Adrenal gland (tissue), 9 donors: ENCODE measurements at regions not wholly inside any gene's neighbourhood (a gene's known extent, or its start where the extent isn't known, plus 50 kb on each side); places are given as distances from the start of the nearest gene placed in this dataset.

Experiments
- DNase-seq, 7 donors: peaks; one replicate each; pipeline ENCODE4 v3.0.0-alpha.2; 2019 to 2020
- H3K27ac ChIP-seq, 5 donors: fragments of 200-600 bp; sonication (generic) in 4 of 5; 1 replicate in 3 of 5; 2 replicates in 2 of 5; pipeline versions ENCODE4 v1.5.1 to v1.8.0; 2016 to 2020; ENCODE audit warnings: mild to moderate bottlenecking in 1 of 5
- H3K27me3 ChIP-seq: fragments of 200-600 bp; 2 replicates; pipeline ENCODE4 v1.8.0; 2021
- H3K36me3 ChIP-seq, 2 donors: fragments of 200-600 bp; replicated peaks in 1 of 2; 1 replicate in 1 of 2; 2 replicates in 1 of 2; pipeline versions ENCODE4 v1.5.1 to v1.8.0; 2018 to 2022
- H3K4me1 ChIP-seq, 2 donors: fragments of 200-600 bp; replicated peaks in 1 of 2; 1 replicate in 1 of 2; 2 replicates in 1 of 2; pipeline versions ENCODE4 v1.5.1 to v1.8.0; 2018 to 2021
- H3K4me3 ChIP-seq, 4 donors: fragments of 200-600 bp; sonication (generic) in 3 of 4; one replicate each; pipeline ENCODE4 v1.5.1; 2016 to 2018
- H3K9me3 ChIP-seq, 3 donors: fragments of 200-600 bp; sonication (generic) in 1 of 3; replicated peaks in 1 of 3; 1 replicate in 2 of 3; 2 replicates in 1 of 3; pipeline versions ENCODE4 v1.5.1 to v1.8.0; 2016 to 2021
- CTCF ChIP-seq, 6 experiments: fragments of 450-650 bp in 4 of 6; fragments of 200-600 bp in 2 of 6; sonication (generic) in 1 of 6; IDR thresholded peaks; 1 replicate in 5 of 6; 2 replicates in 1 of 6; pipeline versions ENCODE4 v1.5.1 to v1.8.0; 2016 to 2021; ENCODE audit warnings: antibody characterized with exemption in 6 of 6, mild to moderate bottlenecking in 2 of 6, moderate library complexity in 1 of 6
- POLR2A ChIP-seq, 2 donors: fragments of 450-650 bp; IDR thresholded peaks; one replicate each; pipeline ENCODE4 v1.6.1; 2017; ENCODE audit warnings: antibody characterized with exemption in 2 of 2, mild to moderate bottlenecking in 2 of 2, moderate library complexity in 1 of 2
- WGBS, 4 donors: extraction: QIAGEN DNeasy Blood & Tissue Kit in 2 of 4; methylation state at CpG; one replicate each; pipeline versions ENCODE4 v1.1.5 to v1.1.7; 2013 to 2017; 5-methylcytosine and 5-hydroxymethylcytosine counted together
- intact Hi-C, 2 donors: fragments of 100-400 bp; cut with DNase I; formaldehyde crosslinking; loops; one replicate each; pipeline versions ENCODE4 v1.14.1 to v1.15.0; 2022 to 2023
- donor health status: healthy with polysubstance abuse.
- donor health status: Bipolar disorder and iron deficiency.
- donor health status: DM: yes; HTN: yes; CAD: no.
- donor health status: DM: no; HTN: no; CAD: no.
- donor health status: DM: no; HTN: no; CAD: no.

GRCh38 chr15:93913310-93913709, 318.1 kb upstream of the MCTP2 start:
- Histone ChIP-seq H3K4me3 (no peak overlapping the region), H3K27ac (no peak overlapping the region), H3K36me3 (no peaks in the 10 kb centered on the region), H3K9me3 (no peaks in the 10 kb centered on the region), H3K27me3 (no peaks in the 10 kb centered on the region), H3K4me1 (no peaks in the 10 kb centered on the region)
- WGBS, 4 donors, result 67 to 82% (median 70%) methylated on average over 2 of the region's 2 CpGs
- DNase-seq, result no peak
- TF ChIP-seq CTCF (IDR thresholded peaks at IDR 0.05) (no peak), POLR2A (IDR thresholded peaks at IDR 0.05) (no peak)
- intact Hi-C loops, result no loop called here

DNA sequence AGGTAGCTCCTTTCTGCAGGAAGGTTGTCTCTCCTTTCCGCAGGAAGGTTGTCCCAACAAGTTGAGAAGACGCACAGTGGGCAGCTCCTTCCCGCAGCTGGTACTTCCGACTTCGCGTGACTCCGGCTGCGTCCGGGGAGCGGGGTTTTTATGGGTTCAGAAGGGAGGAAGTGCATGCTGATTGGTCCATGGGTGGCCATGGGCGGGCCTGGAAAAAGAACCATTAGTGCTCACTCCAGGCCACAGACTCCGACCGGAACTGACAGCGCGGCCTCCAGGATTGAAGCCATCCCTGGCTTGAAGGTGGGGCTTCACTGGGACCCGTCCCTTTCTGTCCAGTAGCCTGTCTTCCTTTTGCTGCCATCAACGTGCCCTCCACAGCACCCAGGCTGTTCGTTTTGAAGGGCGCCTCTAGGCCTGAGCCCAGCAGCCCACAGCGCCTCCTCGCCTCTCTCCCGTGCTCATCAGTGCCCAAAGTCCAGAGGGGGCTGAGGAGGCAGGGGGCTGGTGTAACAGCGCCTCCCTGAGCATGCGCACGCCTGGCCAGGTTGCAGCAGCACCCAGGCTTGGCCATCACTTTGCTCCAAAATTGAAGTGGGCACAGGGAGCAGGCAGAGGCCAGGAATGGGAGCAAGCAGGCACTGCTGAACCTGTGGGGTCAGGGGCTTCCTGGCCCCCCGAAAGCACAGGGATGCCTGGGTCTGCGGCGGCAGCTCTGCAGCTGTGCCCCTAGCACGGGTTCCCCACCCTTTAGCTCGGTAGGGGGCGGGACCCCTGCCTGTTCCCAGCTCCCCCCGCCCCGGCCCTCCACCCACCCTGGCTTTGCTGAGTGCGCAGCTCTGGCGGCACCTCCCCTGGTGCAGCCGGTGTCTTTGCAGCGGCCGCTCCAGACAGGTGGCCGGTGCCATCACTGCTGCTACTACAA, 330.6 kb upstream of the MCTP2 start:
- Histone ChIP-seq H3K36me3 (no peaks in the 10 kb centered on the region), H3K4me3 (no peak overlapping the region), H3K27me3 (no peaks in the 10 kb centered on the region), H3K27ac (no peak overlapping the region), H3K9me3 (no peaks in the 10 kb centered on the region), H3K4me1 (no peaks in the 10 kb centered on the region)
- intact Hi-C loops, result no loop called here
- WGBS, 4 donors, result 89 to 93% (median 90%) methylated on average over 18 to 39 of the region's 39 CpGs
- TF ChIP-seq POLR2A (IDR thresholded peaks at IDR 0.05) (no peak), CTCF (IDR thresholded peaks at IDR 0.05) (no peak)
- DNase-seq, result no peak

DNA sequence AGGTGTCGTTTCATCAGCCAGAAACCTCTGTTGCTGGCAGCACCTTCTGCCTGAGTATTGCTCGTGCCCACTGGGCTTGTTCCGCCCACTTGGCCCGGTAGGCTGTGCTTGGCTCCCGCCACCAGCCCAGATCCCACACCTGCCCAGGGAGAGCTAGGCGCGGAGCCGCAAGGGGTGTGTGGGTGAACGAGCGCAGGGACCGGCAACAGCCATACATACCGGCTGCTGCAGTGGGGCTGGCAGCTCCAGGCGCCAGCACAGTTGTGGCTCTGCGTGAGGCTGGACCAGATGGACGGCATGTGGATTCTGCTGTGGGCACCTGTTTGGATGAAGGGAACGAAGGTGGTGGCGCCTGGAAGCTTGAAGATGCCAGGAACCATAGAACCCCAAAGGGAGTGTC, 331.5 kb upstream of the MCTP2 start:
- TF ChIP-seq POLR2A (IDR thresholded peaks at IDR 0.05) (no peak), CTCF (IDR thresholded peaks at IDR 0.05) (no peak)
- intact Hi-C loops, result no loop called here
- no peaks in the 10 kb centered on the region for H3K9me3 ChIP-seq
- H3K27me3 ChIP-seq, result no peaks in the 10 kb centered on the region
- H3K4me1 ChIP-seq, result no peaks in the 10 kb centered on the region
- no peak overlapping the region for H3K4me3 ChIP-seq
- H3K27ac ChIP-seq, result no peak overlapping the region
- WGBS, 4 donors, result 88 to 95% (median 91%) methylated on average over 16 to 17 of the region's 17 CpGs
- no peak for DNase-seq
- H3K36me3 ChIP-seq, result no peaks in the 10 kb centered on the region

- Histone ChIP-seq H3K4me3 (no peak overlapping the region), H3K4me1 (no peaks in the 10 kb centered on the region), H3K36me3 (no peaks in the 10 kb centered on the region), H3K9me3 (peaks cover 0 to 4% (median 0%) of the 10 kb centered on the region in 3 donors), H3K27me3 (no peaks in the 10 kb centered on the region), H3K27ac (no peak overlapping the region)
- no peak for DNase-seq
- intact Hi-C loops, result no loop called here
- 56 to 67% (median 61%) methylated on average over 1 of the region's 1 CpG for WGBS, 4 donors
- no peak for TF ChIP-seq CTCF (IDR thresholded peaks at IDR 0.05)
- TF ChIP-seq POLR2A (IDR thresholded peaks at IDR 0.05), result no peak
Observed at GRCh38 chr15:93897377-93897776, 334.0 kb upstream of the MCTP2 start.
